Neural progenitor cell (in vitro differentiated cells): ENCODE measurements at regions not wholly inside any gene's neighbourhood (a gene's known extent, or its start where the extent isn't known, plus 50 kb on each side); places are given as distances from the start of the nearest gene placed in this dataset.

Source experiments
- EZH2 ChIP-seq: fragments of 200-600 bp; sonication (generic); IDR thresholded peaks from 2 replicates; pipeline ENCODE4 v1.6.1; 2017; ENCODE audit warnings: antibody characterized with exemption, mild to moderate bottlenecking, moderate library complexity
- TF ChIP-seq, protein P1 (sequence below): fragments of 200-600 bp; sonication (generic); IDR thresholded peaks from 2 replicates; pipeline ENCODE4 v1.5.1; 2017; ENCODE audit warnings: antibody characterized with exemption, mild to moderate bottlenecking

DNA sequence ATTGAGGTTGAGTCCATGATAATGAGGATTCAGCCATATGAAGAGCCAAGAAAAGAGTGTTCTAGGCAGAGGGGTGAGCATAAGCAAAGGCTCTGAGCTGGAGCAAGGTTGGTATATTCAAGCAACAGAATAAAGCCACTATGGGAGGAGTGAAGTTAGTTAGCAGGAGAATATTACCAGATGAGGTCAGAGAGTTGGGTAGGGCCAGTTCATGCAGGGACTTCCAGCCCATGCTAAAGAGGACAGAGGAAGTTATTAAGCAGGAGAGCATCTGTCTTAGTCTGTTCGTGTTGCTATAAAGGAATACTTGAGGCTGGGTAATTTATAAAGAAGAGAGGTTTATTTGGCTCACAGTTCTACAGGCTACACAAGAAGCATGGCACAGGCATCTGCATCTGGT is 57.1 kb upstream of the ATG10 start:
- TF ChIP-seq, protein P1, sequence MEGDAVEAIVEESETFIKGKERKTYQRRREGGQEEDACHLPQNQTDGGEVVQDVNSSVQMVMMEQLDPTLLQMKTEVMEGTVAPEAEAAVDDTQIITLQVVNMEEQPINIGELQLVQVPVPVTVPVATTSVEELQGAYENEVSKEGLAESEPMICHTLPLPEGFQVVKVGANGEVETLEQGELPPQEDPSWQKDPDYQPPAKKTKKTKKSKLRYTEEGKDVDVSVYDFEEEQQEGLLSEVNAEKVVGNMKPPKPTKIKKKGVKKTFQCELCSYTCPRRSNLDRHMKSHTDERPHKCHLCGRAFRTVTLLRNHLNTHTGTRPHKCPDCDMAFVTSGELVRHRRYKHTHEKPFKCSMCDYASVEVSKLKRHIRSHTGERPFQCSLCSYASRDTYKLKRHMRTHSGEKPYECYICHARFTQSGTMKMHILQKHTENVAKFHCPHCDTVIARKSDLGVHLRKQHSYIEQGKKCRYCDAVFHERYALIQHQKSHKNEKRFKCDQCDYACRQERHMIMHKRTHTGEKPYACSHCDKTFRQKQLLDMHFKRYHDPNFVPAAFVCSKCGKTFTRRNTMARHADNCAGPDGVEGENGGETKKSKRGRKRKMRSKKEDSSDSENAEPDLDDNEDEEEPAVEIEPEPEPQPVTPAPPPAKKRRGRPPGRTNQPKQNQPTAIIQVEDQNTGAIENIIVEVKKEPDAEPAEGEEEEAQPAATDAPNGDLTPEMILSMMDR = no peak
- TF ChIP-seq EZH2 = no peak
